ENCODE measurements at regions not wholly inside any gene's neighbourhood (a gene's known extent, or its start where the extent isn't known, plus 50 kb on each side); places are given as distances from the start of the nearest gene placed in this dataset.

- DNase-seq (ENCODE audit: extremely low spot score, unreplicated experiment): no peak
- no peak for TF ChIP-seq CTCF (conservative IDR thresholded peaks at IDR 0.05)
- Mint-ChIP-seq H3K27ac (no peak overlapping the region), H3K27me3 (peaks cover 10% of the 10 kb centered on the region), H3K4me3 (no peak overlapping the region), H3K36me3 (no peaks in the 10 kb centered on the region), H3K9me3 (peaks cover 5% of the 10 kb centered on the region), H3K4me1 (ENCODE audit: unreplicated experiment) (peaks cover 13% of the 10 kb centered on the region)
Measured at GRCh38 chr6:157772820-157773219, 50.2 kb upstream of the SNX9 start.
